ENCODE measurements at regions not wholly inside any gene's neighbourhood (a gene's known extent, or its start where the extent isn't known, plus 50 kb on each side); places are given as distances from the start of the nearest gene placed in this dataset.
"Not testable (repeated sequence)": the region's sequence is repeated elsewhere in the genome, so short reads cannot be mapped to it uniquely, and the experiment has no call there.

GRCh38 chr13:58625703-58626389 lies 994.3 kb downstream of the PCDH17 start:
- no peak for DNase-seq (ENCODE audit: low spot score)

GRCh38 chr13:58630794-58631193 lies 999.2 kb downstream of the PCDH17 start:
- DNase-seq (ENCODE audit: low spot score), result no peak

DNA sequence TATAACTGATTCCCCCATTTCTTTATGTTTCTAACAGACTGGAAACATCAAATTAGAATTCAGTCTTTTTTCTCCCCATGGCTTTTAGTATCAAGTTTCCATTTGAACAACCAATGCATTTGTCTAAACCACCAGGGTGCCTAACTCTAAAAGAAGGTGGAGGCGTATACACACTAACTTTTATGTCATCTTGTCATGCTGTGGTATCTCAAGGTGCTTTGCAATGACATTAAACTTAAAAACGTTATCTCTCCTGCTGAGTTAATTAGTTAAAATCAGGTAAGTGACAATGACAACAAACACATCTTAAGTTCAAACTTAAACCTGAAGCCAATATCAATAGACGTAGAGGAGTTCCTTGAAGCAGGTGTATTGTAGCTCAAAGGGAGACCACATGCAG lies 1001.7 kb downstream of the PCDH17 start:
- DNase-seq (ENCODE audit: low spot score), result no peak

GRCh38 chr13:58655086-58655485 lies 1023.5 kb downstream of the PCDH17 start:
- DNase-seq (ENCODE audit: low spot score), result no peak

DNA sequence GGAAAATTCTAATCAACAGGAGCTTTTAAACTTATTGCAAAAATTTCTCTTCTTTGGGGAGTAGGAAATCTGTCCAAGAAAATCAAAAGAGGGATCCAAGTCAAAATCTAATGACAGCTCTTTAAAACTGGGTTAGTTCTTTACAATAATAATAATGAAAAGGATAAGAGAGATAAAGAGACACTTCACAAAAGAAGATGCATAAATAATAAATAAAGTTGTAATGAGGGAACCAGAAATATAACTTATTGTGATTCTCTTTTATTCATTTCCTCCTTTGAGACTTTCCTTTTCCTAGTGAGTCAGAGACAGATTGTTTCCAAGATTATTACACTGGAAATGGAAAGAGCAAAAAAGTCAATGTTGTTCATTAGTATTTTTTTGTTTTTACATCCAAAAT lies 1029.3 kb downstream of the PCDH17 start:
- DNase-seq (ENCODE audit: low spot score), result no peak

GRCh38 chr13:58666331-58666730 lies 1034.8 kb downstream of the PCDH17 start:
- no peak for DNase-seq (ENCODE audit: low spot score)

DNA sequence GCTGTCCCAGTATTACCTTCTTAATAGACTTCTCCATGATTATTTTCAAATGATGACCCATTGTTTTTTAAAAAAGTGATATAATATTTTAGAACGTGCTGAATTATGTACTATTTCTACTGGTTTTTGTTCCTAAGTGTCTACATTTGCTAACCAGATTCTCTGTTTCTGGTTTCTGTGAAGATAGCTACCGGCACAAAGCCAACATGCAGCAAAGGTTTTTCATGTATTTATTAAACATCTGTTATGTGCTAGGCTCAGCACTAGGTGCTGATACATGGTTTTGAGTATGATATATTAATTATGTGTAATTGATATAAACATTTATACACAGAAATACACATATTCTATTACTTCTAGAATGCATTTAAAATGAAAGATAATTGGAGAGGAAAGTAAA lies 1035.6 kb downstream of the PCDH17 start:
- DNase-seq (ENCODE audit: low spot score), result no peak

GRCh38 chr13:58680115-58680514 lies 1048.6 kb downstream of the PCDH17 start:
- no peak for DNase-seq (ENCODE audit: low spot score)

GRCh38 chr13:58682616-58683015 lies 1051.1 kb downstream of the PCDH17 start:
- DNase-seq (ENCODE audit: low spot score), result no peak

DNA sequence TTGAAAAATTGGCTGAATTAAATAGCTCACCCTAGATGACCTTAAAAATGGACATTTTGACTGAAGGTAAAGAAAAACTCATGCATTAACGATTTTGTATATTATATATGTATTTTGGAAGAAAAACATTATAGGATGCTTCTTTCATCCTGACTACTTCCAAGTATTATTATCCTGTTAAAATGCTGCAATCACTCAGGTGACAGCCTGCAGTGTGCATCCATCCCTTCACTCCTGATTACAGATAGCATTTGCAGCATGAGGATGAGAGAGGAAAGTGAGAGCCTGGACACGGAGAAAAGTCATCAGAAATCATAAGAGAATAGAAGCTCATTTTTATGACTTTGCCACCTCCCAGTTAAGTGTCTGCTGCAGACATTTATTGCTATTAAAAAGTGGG lies 1055.6 kb downstream of the PCDH17 start:
- DNase-seq (ENCODE audit: low spot score), result no peak

- DNase-seq (ENCODE audit: low spot score), result no peak
Measured at GRCh38 chr13:58698531-58698930, 1067.0 kb downstream of the PCDH17 start.

- no peak for DNase-seq (ENCODE audit: low spot score)
Measured at GRCh38 chr13:58704953-58705352, 1073.4 kb downstream of the PCDH17 start.

GRCh38 chr13:58706421-58706820 lies 1074.9 kb downstream of the PCDH17 start:
- no peak for DNase-seq (ENCODE audit: low spot score)

- peak; percentile 6 for DNase-seq (ENCODE audit: low spot score)
Measured at GRCh38 chr13:58712191-58712590, 1080.6 kb downstream of the PCDH17 start.

- DNase-seq (ENCODE audit: low spot score), result not testable (repeated sequence)
Measured at GRCh38 chr13:58714016-58714415, 1082.5 kb downstream of the PCDH17 start.

DNA sequence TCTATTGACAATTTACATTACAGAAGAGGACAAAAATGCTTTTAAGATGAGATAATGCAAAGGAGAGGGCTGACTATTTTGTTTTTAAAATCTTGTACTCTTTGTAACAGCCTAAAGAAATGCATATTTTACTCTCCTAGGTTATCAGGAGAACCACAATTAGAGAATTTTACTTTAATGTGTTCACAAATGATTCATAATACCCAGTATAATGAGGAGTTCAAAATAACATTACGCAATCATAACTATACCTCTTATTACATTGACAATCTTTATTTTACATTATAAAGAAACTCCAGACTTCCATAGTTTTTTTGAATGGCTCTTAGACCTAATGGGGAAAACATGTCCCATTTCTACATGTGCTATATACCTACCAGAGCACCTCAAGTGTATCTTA lies 1089.7 kb downstream of the PCDH17 start:
- no peak for DNase-seq (ENCODE audit: low spot score)

- DNase-seq (ENCODE audit: low spot score), result no peak
Measured at GRCh38 chr13:58728126-58728525, 1096.6 kb downstream of the PCDH17 start.

DNA sequence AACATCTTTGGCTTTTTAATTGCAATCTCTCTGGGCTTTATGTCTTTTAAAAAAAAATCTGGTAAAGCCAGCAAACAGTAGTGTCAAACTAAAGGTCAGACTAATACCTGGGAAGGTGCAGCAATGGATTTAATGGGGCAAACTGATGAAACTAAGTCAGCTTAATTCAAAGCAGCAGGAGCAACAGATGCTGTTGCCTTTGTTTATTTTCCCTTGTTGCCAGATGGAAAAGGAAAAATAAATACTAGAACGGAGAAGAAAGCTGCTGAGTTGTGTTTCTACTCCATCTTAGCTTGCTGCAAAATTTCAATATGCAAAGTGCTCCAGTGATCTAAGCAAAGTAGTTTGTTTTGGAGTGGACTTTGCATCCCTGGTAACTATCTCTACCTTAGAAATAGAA lies 1097.8 kb downstream of the PCDH17 start:
- DNase-seq (ENCODE audit: low spot score), result no peak

GRCh38 chr13:58744686-58745085 lies 1113.1 kb downstream of the PCDH17 start:
- DNase-seq (ENCODE audit: low spot score), result no peak

- DNase-seq (ENCODE audit: low spot score), result no peak
Measured at GRCh38 chr13:58767566-58767965, 1136.0 kb downstream of the PCDH17 start.

DNA sequence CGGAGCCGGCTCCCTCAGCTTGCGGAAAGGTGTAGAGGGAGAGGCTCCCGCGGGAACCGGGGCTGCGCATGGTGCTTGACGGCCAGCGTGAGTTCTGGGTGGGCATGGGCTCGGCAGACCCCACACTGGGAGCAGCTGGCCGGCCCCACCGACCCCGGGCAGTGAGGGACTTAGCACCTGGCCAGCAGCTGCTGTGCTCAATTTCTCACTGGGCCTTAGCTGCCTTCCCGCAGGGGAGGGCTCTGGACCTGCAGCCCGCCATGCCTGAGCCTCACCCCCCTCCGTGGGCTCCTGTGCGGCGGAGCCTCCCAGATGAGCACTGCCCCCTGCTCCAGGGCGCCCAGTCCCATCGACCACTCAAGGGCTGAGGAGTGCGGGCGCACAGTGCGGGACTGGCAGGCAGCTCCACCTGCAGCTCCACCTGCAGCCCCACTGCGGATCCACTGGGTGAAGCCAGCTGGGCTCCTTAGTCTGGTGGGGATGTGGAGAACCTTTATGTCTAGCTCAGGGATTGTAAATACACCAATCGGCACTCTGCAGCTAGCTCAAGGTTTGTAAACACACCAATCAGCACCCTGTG lies 1141.8 kb downstream of the PCDH17 start:
- no peak for DNase-seq (ENCODE audit: low spot score)

- DNase-seq (ENCODE audit: low spot score), result no peak
Measured at GRCh38 chr13:58782736-58783135, 1151.2 kb downstream of the PCDH17 start.

GRCh38 chr13:58792854-58793253 lies 1161.3 kb downstream of the PCDH17 start:
- DNase-seq (ENCODE audit: low spot score), result no peak

GRCh38 chr13:58795715-58796114 lies 1164.2 kb downstream of the PCDH17 start:
- no peak for DNase-seq (ENCODE audit: low spot score)

All from COLO829 (cell line).